Activated CD8-positive, alpha-beta memory T cell treated with anti-CD3 and anti-CD28 coated beads, Interleukin-2, amount 50 U/mL, for 24 hours (primary cell): ENCODE measurements at regions not wholly inside any gene's neighbourhood (a gene's known extent, or its start where the extent isn't known, plus 50 kb on each side); places are given as distances from the start of the nearest gene placed in this dataset.

Experiments used
- DNase-seq: peaks from one replicate; pipeline ENCODE4 v3.0.0-alpha.2; 2020; ENCODE audit errors: extremely low read depth

DNA sequence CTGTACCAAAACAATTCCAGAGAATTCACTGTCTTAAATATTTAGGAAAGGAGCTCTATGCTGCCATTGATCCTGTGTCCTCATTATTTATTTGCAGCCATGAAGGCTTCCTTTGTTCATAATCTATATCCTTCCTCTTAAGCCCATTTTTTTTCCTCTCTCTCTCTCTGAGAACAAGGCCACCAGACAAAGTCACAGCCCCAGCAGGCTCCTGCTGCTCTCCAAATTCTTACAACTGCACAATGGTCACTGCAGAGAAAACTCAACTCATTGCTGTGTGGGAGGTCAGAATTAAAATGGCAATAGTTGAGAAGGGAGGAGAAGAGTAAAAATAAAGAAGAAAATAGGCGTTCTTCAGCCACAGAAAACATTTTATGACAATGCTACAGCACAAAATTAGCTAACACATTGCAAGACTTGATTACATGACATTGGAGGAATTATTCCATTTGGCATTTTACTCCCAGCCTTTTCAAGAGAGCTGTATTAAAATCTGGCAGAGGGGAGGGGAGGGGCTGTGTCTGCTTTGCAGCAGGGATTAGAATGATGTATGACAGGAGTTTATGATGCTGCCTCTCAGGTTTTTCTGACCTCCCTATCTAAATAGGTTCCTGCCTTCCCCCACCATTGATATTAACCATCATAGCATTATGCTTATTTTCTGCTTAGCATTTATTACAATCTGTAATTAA is 399.7 kb upstream of the THBS1 start:
- no peak for DNase-seq

DNA sequence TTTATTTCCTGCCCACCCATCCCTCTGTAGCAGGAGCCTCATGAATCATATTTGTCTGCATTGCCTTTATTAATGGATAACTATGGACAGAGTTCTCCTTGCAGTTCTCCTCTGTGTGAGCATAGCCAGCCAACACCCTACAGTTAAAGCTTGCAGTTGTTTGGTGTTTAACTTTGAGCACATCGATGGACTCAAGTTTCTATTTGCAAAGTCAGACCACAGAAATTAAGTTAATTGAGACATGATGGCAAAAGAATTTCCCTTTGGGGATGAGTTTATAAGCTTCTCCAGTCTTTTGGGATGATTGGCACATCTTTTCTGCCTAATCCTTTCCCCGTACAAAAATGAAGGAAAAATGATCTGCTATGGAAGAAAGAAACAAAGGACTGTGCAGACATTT is 398.9 kb upstream of the THBS1 start:
- no peak for DNase-seq

DNA sequence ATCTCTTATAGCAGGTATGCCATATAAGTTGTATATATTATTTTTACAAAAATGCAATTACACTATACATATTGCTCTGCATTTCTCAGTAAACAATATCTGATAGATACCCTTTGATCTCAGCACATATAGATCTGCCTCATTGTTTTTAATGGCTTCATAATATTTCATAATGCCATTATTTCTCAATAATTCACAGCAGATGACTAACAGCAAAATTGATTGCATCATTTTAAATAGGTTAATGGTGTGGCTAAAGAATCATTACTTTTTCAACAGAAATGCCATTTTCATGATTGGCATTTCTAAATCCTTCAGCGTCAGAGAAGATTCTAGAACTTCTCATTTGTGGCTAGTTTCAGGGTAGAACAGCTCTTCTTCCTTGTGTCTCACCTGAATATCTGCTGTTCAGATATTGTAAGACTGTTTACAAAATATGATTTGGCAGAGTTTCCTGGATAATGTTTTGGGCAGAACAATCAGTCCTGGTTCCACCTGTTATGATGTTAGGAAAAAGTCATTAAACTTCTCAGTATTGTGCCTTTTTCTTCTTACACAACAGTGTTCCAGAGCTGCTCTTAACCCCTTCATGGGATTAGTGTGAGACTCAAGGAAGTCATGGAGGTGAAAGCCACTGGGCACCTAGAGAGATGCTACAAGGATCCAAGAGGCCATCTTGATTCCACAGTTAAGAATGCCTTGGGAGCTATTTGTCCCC is 397.6 kb upstream of the THBS1 start:
- DNase-seq: no peak

DNA sequence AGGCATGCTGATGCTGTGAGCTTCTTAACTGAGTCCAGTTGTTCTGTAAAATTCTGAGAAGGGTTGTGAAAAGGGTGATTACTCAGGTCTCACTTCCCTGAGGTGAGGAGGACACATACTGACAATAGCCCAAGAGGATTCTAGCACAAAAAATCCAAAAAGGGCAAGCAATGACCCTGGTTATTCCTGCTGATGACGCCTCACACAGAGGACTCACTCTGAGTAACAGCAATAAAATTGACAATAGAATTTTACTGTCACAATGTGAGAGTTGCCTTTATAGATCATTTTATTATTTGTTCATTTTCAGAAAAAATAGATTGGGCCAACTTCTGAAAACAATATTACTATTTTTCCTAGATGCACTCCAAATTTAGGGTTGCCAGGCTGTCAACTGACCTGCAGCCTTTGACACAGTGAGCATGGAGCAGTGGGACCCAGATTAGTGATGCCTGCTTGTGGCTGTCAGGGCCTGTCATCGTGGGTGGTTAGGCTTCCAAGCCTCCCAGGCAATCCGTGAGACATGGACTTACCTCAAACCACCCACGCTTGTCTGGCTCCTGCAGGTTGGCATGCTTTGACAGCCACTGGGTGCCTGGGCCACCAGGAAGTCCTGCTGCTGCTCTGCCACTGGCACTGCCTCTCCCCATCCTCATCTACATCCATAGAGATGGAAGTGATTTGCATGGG is 396.0 kb upstream of the THBS1 start:
- no peak for DNase-seq

DNA sequence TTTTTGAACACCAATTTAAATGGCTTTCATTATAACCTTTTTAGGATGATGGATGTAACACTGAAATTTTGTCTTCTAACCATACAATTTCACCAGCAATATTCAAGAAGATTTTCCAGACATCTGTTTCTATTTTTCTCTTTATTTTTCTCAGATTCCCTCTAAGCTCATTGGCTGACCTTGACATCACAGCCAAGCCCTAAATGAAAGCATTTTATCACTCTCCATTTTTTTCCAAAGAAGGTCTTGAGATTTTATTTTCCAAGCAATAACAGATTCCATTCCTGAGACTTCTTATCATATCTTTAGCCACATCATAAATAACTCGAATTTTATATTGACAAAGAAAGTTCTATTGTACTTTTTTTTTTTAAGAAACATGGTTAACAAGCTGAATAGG is 392.6 kb upstream of the THBS1 start:
- no peak for DNase-seq

DNA sequence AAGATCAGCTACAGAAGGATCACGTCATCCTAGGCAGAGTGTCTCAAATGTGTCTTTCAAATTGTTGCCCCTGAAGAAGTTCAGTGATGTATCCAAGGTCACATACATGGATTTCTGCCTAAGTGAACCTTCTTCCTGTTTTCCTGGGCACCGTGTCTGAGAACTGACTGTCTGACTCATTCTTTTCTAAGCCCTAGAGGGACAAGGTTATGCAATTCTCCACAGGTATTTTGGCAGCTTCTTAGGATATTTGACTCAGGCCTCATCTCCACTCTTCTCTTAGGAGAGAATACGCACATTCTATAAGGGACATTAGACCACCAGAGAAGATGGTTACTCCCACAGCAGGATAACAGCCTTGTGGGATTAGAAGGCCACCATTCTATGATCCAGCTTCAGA is 391.9 kb upstream of the THBS1 start:
- DNase-seq: no peak

DNA sequence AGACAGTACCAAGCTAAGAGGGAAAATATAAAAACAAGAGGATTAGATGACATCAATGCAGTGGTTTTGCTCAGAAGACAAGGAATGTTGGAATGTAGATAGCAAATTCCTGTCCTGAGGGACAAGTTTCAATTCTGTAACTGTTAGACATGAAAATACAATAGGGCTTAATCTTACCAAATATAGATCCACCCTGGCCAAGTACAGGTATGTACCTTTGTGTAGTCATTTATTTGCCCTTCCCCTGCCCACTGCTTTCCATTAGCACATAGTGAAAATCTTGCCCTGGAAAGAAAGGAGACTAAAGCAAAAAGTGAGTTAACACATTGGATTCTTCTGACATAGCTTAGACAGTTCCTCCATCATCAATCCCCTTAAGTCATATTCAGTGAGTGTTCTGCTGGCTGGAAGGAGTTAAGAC is 389.0 kb upstream of the THBS1 start:
- no peak for DNase-seq

DNA sequence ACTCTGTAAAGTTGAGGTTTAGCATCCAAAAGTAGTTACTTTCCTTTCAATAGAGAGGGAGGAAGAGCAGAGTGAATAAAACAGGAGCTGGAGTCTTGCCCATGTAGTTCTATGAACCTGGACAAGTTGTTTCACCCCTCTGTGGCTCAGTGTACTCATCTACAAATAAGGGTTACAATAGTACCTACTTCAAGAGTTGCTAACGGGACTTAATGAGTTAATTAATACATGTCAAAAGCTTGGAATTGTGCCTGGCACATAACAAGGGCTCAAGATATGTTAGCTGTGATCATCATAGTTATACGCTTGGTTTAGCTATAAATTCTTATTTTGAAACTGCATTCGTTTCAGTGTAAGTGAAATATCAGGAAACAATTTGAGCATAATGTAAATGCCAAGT is 388.5 kb upstream of the THBS1 start:
- no peak for DNase-seq

DNA sequence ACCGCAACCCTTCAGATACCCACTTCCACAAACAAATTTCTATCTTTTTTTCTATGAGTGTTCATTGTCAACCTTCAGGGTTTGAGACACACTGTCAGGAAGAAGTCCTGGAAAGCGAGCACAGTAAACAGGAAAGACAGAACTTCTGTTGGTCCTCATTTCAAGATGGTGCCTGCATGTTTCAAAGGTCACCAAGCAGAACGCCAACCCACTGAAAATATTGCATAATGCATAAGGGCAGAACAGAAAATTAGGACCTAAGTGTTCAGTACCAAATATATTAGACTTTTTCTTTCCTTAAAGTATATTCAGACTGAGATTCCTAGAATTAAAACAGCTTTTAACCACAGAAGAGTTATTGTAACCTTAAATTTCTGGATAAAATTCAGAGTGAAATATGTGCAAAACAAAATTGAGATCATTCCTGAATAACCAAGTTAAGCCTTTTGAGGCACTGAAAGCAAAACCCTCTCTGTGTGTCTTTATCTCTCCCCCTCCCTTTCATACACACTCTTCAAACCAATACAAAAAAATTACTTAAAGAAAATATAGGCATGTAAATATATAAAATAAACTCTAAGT is 387.8 kb upstream of the THBS1 start:
- no peak for DNase-seq

DNA sequence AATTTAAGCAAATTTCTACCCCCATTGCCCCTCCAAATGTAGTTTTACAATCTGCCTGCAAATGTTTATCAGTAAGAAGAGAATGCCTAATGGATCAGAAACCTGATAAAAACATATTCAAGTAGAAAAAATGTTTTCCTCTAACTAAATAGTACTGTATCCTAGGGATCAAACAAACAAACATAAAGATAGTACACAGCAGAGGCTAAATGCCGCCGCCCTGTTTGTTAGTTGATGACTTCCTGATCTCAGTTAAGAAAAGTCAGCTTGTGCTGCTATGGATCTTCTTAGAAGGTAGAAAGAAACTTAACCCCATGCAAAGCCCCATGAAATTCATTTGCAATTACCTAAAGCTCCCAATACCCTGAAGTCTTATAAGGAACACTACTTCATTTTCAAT is 387.3 kb upstream of the THBS1 start:
- DNase-seq: no peak

DNA sequence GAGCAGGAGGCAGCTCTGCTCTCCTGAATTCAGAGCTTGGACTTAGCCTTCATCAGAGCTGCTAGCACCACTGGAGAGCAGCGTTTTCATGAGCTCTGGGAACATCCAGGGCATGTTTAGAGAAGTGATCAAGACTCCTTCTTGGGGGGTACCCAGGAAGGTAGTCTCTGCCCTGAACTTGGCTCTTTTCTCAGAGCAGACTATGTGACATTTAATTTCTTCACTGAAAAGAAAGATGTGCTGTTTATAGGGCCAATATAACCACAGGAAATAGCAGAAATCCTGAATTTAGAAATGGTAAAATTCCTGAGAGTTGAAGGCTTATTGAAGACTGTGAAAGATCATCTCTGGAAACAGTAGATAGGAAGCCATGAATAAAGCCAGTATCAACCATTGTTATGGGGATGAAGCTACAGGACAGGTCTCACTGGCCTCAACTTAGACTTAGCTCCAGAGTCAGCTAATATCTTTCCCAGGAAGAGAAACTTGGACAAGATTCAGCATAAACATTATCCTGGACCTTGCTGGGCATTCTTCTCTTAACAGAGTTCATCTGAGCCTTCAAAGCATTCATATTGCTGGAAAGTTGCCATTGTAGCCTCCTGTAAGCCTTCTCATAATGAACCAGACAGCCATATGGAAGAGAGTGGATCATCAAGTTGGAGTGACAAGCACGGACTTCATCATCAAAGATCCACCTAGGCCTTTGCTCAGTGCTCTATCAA is 386.6 kb upstream of the THBS1 start:
- DNase-seq: no peak

DNA sequence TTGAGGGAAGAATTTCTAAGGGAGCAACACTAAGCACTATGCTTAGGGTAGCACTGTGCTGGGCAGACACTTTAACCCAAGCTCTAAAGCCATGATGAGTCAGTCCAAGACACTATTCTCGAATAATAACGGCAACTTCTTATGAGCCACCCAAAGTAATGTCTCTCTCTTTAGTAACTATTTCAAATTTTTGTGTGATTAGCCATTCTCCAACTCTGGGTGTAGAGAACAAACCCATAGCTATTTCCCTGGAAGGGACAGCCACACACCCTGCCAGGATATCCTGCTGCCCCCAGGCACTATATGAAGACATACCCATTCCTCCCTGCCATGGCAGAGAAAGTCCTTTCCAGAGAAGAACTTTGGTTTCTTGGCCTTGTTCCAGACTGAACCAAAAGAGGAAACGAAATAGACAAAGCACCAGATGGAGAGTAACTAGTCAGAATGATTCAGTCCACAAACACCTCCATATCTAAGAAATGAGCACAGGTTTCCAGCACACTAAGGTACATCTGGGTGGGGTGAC is 384.9 kb upstream of the THBS1 start:
- no peak for DNase-seq

DNA sequence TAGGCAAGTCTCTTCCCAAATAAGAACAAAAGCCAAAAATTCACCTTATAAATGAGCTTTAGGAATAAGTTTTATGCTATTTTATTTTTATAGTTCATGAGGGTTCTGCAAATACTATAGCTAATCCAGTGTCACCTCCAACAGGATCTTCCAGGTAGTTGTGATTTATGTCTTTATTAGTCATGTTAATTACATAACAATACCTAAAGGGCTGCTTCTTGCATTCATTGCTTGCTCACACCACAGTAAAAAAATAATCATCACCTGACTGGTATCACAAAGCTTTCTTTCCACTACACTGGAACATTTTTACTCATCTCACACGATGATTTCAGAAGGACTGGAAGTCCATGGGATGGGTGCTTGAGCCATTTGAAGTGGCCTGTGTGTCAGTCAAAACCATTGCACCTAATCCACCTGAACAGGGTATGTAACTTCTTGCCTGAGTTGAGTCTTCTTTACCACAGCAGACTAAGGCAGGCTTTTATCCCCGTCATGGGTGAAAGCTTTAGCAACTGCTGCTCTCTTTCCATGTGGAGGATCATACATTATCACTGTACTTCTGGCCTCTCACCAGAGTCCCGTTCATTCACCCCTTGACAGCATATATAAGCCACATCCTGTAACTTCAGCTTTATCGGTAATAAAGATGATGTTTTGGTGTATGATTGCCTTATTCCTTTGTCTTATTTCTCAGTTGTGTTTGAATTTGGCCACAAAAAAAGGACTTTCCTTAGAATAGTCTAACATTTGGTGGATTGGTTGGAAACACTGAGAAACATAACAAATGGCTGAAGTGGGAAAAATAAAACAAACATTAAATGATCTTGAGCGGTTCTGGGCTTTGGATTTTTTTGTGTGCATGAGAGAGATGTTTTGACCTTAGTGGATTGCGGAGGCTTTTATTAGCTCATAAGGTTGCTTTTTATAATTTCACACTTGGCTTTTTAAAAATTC is 382.6 kb upstream of the THBS1 start:
- no peak for DNase-seq

DNA sequence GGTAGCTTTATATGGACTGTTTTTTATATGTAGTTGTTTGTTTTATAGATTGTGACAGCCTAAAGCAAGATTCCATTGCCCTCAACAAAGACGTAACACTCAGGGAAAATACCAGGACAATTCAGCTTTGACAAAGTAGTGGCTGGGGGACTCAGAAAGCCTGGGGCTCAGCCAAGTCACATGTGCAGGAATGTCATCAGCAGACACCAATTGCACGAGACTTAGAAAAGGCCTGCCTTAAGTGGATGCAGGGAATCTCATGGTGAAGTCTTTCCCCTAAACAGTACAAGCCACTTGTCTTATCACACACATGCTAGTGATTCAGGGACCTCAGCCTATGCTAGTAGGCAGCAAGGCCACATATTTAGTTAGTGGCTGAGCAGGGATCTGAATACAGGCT is 381.8 kb upstream of the THBS1 start:
- DNase-seq: no peak

DNA sequence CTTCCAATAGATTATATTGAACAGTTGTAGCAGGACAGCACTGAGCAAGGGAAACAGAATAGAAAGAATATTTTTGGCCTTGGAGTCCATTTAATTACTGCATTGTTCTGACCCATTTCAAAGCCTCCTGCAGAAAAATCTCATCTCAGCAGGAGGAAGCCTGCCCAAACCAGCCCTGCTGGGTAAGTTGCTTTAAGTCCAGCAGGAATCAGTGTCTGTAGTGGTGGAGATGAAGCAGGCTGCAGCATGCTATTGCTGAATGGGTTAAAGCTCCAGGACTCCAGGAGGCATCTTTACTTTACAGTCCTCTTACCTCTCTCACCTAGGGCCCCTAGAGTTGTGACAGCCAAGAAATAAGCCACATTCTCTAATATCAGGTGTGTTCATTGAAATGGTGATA is 380.3 kb upstream of the THBS1 start:
- no peak for DNase-seq

DNA sequence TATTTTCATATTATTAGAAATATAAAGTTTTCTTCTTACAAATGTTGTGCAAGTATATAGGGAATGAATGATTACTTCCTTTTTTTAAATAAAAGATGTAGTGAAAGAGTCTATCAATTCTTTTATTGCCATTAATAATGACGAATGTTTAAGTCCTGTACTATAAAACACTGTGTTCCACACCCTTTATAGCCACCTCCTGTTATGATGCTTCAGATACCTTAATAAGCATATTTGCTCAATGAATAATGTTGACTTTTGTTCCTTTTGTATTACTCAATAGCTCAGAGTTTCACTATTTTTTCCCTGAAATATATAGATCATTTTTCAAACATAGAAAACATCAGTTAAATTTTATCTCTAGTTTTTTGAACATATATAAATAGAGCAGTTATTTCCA is 378.2 kb upstream of the THBS1 start:
- DNase-seq: no peak

DNA sequence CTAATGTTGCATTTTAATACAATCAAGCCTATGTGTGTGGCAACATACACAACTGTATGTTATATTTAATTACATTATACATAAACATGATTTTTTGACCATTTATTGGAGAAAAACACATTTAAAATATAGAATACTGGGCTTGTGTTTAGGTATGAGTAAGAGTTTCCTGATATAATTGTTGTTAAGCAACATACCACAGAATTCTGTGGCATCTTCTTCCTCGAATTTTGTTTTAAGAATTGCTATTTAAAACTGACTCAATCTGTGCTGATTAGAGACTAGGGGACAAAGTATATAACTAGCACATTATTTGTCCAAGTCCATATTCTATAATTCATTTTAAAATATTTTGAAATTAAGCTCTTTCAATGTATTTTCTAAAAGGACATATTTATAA is 376.8 kb upstream of the THBS1 start:
- no peak for DNase-seq

DNA sequence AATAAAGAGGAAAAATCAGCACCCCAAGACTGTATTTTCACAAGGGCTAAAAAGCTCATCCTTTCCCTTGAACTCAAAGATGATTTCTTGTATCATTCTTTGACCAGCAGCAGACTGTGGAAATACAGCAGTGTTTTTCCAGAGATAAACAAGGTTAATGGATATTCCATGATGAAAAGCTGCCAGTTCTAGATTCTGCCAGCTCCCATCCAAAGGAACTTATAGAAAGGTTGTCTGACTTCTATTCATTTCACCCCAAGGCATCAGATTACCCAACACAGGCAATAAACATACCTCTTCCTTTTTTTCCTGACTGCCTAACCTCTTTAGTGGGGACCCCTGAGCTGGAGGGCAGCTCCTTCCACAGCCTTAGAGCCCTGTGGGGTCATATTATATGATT is 375.8 kb upstream of the THBS1 start:
- no peak for DNase-seq

DNA sequence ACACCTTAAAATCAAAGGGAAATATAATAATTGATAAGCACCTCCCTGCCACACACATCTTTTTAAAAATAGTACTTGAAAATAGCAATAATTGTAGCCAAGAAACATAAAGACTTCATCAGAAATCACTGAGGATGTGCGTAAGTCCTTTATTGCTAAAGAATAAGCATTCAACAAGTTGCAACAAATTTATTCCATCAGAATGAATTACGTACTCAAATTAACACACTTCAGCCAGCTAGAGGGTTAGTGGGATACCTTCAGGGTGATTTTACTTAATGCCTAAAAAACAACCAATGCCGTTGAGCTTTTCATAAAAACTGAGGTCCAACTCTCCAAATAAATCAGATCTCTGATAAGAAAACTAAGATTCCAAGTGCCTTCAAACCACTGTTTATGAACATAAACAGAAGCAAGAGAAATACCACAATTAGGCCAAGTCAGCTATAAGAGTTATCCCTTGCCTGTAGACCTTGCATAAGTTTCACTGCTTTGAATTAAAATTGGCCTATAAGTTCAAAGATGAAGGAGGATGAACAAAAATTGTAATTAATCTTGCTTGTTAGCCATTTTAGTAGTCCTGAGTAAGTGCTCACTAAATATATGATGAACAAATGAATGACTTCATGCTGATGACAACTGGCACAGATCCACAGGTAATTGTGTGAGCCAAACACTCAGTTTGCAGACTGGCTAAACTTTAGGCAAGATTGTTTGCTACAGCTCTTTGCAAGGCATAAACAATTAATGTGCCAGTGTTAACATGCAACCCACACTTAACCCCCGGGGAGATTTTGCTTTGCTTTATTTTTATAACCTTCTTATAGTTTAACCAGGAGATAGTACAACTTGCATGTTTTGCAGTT is 375.1 kb upstream of the THBS1 start:
- no peak for DNase-seq
